SJSA1 (cell line): ENCODE measurements at regions not wholly inside any gene's neighbourhood (a gene's known extent, or its start where the extent isn't known, plus 50 kb on each side); places are given as distances from the start of the nearest gene placed in this dataset.

Source experiments
- DNase-seq, 2 experiments: peaks; one replicate each; pipeline ENCODE4 v3.0.0-alpha.2; 2015 to 2020; ENCODE audit warnings: low spot score in 2 of 2, low read depth in 1 of 2
- H3K27ac ChIP-seq: fragments of 250-450 bp; sonication (Bioruptor Pico); 2 replicates; pipeline ENCODE4 v1.5.1; 2020; ENCODE audit warnings: mild to moderate bottlenecking, moderate library complexity
- H3K27me3 ChIP-seq: fragments of 250-450 bp; sonication (Bioruptor Pico); replicated peaks from 2 replicates; pipeline ENCODE4 v1.5.1; 2020; ENCODE audit warnings: mild to moderate bottlenecking, moderate library complexity
- H3K36me3 ChIP-seq: fragments of 250-450 bp; sonication (Bioruptor Pico); 2 replicates; pipeline ENCODE4 v1.5.1; 2020; ENCODE audit warnings: mild to moderate bottlenecking
- H3K4me1 ChIP-seq: fragments of 250-450 bp; sonication (Bioruptor Pico); replicated peaks from 2 replicates; pipeline ENCODE4 v1.6.1; 2021; ENCODE audit warnings: mild to moderate bottlenecking
- H3K4me3 ChIP-seq: fragments of 250-450 bp; sonication (Bioruptor Pico); 2 replicates; pipeline ENCODE4 v1.5.1; 2020; ENCODE audit warnings: mild to moderate bottlenecking
- H3K9me3 ChIP-seq: fragments of 250-450 bp; sonication (Bioruptor Pico); replicated peaks from 2 replicates; pipeline ENCODE4 v1.5.1; 2020; ENCODE audit warnings: mild to moderate bottlenecking

DNA sequence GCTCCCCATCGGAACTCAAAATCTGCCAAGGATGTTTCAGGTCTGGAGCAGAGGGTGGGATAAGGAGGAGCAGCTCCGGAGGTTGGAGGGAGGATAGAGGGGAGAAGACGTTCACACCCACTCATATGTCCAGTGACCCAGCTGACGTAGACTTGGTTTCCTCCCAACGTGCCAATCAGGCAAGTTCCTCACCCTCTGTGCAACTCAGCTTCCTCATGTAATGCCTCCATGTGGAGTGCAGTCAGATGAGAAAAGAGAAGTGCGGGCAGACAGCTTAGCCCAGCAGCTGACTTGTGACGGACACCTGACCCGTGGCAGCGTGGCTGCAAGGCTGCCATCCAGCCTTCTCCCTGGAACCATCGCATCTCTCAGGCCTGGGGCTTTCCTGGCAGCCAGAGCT is 86.8 kb downstream of the NPTX2 start:
- H3K4me3 ChIP-seq: no peak overlapping the region
- 0 out of 2 replicates have a peak, but pooled peaks cover 5% of the 10 kb centered on the region for H3K27me3 ChIP-seq
- no peaks in the 10 kb centered on the region for H3K36me3 ChIP-seq
- H3K27ac ChIP-seq: no peak overlapping the region
- no peaks in the 10 kb centered on the region for H3K4me1 ChIP-seq
- no peak for DNase-seq
- no peaks in the 10 kb centered on the region for H3K9me3 ChIP-seq

DNA sequence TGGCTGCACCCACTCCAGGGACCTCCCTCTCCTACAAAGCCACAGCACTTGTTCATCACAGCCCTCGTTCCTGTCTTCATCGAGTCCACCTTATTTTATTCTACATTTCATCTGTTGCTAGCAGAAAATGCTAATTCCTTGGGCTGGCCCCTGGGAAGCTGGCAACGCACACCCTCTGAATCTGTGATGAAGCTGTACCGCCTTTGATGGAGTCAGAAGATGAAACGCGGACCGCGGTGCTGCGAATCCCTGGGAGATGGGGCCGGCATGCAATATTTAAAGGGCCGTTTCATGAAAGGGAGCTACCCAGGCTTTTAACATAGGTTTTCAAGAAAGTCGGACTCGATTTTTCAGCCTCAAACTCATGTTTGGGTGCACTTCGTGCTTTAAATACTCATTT is 88.5 kb downstream of the NPTX2 start:
- H3K36me3 ChIP-seq: no peaks in the 10 kb centered on the region
- H3K27ac ChIP-seq: no peak overlapping the region
- no peak overlapping the region for H3K4me3 ChIP-seq
- H3K4me1 ChIP-seq: no peaks in the 10 kb centered on the region
- H3K27me3 ChIP-seq: 0 out of 2 replicates have a peak, but pooled peaks cover 5% of the 10 kb centered on the region
- no peak for DNase-seq
- no peaks in the 10 kb centered on the region for H3K9me3 ChIP-seq

DNA sequence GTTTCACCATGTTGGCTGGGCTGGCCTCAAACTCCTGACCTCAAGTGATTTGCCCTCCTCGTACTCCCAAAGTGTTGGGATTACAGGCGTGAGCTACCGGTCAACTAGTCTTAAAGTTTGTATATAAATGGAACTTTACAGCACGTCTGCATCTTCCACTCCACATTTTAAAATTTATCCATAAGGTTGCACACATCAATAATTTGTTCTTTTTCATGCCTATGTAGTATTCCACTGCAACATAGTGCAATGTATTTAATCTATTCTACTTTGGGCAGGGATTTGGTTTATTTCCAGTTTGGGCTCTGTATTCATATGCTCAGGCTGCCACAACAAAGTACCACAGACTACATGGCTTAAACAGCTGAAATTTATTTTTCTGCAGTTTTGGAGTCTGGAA is 90.0 kb downstream of the NPTX2 start:
- no peak for DNase-seq
- H3K27ac ChIP-seq: no peak overlapping the region

DNA sequence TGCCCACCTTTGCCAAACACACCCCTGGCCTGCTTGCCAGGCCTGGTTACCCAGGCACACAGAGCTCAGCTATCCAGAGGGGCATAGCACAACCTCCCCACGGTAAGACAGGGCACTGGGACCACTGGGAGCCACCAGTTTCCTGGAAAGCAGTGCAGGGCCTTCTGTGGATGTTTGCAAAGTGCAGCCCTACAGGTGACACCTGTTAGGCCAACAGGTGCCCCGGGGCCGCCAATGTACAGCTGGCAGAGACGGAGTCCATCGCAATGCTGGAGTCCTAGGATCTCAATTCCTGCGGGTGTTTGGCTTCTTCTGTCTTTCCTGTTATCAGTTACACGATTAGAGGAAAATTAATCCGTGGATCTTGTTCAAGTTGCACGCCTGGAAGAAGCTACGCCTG is 94.9 kb downstream of the NPTX2 start:
- H3K27ac ChIP-seq: no peak overlapping the region
- DNase-seq: no peak

More for the DNA sequence above, 90.0 kb downstream of the NPTX2 start:
- no peaks in the 10 kb centered on the region for H3K36me3 ChIP-seq
- peaks cover 5% of the 10 kb centered on the region; the same call in 1 of the 2 replicates for H3K27me3 ChIP-seq
- H3K9me3 ChIP-seq: no peaks in the 10 kb centered on the region
- H3K4me1 ChIP-seq: no peaks in the 10 kb centered on the region
- no peak overlapping the region for H3K4me3 ChIP-seq

DNA sequence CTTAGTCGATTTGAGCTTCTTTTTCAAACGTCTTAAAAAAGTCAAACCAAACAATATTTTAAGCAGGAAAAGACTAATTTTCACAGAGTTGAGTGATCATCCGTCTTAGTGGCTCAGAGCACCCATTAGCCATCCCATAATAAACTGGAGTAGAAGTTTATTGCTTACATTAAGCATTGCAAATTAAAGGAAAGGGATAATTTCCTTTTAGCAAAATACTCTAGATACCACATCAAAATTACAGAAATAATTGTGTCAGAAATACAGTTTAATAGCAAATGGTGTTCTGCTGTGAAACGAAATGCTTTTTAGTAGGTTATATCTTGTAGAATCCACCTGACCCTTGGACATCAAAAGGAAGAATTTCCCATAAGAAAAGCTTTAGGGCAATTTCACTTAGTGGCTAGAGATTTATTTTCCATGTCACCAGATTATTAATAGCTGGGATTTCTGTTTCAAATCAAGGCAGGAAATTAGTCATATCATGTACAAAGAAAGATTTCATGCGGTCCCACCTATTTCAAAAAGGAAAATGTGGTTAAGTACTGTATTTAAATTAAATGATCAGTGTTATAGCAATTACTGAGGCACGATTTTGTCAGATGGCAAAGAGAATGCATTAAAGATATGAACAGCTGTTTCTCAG is 96.2 kb downstream of the NPTX2 start:
- Histone ChIP-seq H3K4me1 (no peaks in the 10 kb centered on the region), H3K27me3 (peaks cover 20% of the 10 kb centered on the region), H3K36me3 (no peaks in the 10 kb centered on the region), H3K4me3 (no peak overlapping the region), H3K9me3 (no peaks in the 10 kb centered on the region), H3K27ac (no peak overlapping the region)
- DNase-seq: no peak

More for the DNA sequence above, 94.9 kb downstream of the NPTX2 start:
- Histone ChIP-seq H3K27me3 (peaks cover 16% of the 10 kb centered on the region), H3K36me3 (no peaks in the 10 kb centered on the region), H3K9me3 (no peaks in the 10 kb centered on the region), H3K4me1 (no peaks in the 10 kb centered on the region), H3K4me3 (no peak overlapping the region)

DNA sequence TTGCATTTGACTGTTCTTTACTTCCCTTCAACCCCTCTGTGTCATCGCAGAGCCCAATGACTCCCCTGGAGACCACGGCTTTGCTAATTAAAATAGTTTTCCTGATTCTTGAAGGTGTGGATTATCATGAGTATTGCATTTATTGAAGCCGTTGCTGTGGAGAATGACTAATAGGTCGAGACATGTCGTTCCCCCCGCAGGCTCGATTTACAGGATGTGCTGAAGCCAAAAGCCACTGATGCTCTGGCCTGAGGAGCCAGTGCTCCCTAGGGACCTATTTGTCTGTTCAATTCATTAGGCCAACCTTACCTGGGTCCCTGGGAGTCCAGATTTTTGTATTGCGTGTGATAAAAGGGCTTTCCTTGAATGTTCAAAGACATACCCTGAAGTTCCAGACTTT is 102.3 kb downstream of the NPTX2 start:
- no peaks in the 10 kb centered on the region for H3K36me3 ChIP-seq
- no peak overlapping the region for H3K27ac ChIP-seq
- H3K4me3 ChIP-seq: no peak overlapping the region
- no peaks in the 10 kb centered on the region for H3K9me3 ChIP-seq
- DNase-seq: no peak
- H3K27me3 ChIP-seq: peaks cover 7% of the 10 kb centered on the region
- no peaks in the 10 kb centered on the region for H3K4me1 ChIP-seq

DNA sequence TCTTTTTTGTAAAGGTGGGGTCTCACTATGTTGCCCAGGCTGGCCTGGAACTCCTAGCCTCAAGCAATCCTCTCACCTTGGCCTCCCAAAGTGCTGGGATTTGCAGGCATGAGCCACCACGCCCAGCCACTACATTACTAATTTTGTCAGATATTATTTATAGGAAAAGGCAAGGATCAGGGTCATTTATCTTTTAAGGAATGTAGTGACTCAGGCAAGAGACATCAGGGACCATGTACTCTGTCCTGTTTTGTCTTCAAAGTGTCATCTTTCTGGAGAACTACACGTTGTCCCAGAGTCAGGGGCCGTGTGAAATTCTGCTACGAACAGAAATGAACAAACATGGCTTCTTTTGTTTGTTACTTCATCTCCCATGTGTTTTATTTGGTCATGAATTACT is 105.3 kb downstream of the NPTX2 start:
- H3K27ac ChIP-seq: no peak overlapping the region
- no peak overlapping the region for H3K4me3 ChIP-seq
- no peaks in the 10 kb centered on the region for H3K4me1 ChIP-seq
- H3K9me3 ChIP-seq: no peaks in the 10 kb centered on the region
- no peaks in the 10 kb centered on the region for H3K36me3 ChIP-seq
- peaks cover 6% of the 10 kb centered on the region for H3K27me3 ChIP-seq
- no peak for DNase-seq

DNA sequence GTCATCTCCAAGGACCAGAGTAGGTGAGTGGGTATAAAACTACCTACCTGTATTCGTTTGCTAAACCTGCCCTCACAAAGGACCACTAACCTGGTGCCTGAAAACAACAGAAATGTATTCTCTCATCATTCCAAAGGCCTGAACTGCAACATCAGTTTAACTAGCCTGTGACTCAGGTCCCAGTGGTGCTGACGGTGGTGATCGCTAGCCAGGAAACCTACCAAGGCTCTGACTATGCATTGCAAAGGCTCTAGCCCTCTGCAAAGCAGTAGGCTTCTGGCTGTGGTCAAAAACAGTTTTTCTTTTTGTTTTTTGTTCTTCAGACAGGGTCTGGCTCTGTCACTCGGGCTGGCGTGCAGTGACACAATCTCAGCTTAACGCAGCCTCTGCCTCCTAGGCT is 107.5 kb downstream of the NPTX2 start:
- H3K36me3 ChIP-seq: no peaks in the 10 kb centered on the region
- peaks cover 7% of the 10 kb centered on the region for H3K27me3 ChIP-seq
- no peak overlapping the region for H3K27ac ChIP-seq
- H3K4me3 ChIP-seq: no peak overlapping the region
- H3K4me1 ChIP-seq: no peaks in the 10 kb centered on the region
- H3K9me3 ChIP-seq: no peaks in the 10 kb centered on the region
- DNase-seq: no peak

DNA sequence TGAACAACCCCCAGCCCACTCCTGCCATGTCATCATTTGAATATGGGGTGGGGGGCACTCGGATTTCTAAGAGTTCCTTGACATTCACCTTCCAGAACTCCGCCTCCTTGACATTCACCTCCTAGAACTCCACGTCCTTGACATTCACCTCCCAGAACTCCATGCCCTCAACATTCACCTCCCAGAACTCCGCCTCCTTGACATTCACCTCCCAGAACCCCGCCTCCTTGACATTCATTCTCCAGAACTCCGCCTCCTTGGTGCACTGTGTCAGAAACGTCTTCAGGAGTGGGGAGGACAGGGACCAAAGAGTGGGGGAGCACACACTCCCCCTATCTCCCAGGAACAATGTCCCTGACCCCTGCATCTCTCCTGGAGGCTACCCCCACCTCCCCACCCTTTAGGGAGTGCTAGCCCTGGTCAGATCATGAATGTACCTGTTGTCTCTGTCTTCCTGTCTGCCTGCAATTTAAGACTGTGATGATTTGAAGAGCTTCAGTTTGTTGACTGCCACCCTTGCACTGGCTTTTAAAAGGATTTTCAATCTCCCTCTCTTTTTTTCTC is 110.1 kb downstream of the NPTX2 start:
- Histone ChIP-seq H3K9me3 (no peaks in the 10 kb centered on the region), H3K27ac (no peak overlapping the region), H3K36me3 (no peaks in the 10 kb centered on the region), H3K27me3 (peaks cover 7% of the 10 kb centered on the region), H3K4me1 (no peaks in the 10 kb centered on the region), H3K4me3 (no peak overlapping the region)
- no peak for DNase-seq

DNA sequence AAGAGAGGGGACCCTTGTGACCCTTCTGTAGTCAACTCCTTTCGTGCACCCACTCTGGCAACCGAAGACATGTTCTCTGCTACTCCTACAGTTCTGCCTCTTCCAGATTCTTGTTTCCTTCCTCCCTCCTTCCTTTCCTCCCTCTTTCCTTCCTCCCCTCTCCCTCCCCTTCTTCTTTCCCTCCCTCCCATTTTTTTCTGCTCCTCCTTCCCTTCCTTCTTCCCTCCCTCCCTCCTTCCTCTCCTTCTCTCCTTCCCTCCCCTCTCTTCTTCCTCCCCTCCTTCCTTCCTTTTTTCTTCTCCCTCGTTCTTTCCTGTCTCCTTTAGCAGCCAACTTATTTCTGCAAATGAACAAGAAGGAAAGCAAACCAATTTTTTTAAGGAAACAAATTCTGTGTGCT is 111.5 kb downstream of the NPTX2 start:
- Histone ChIP-seq H3K27ac (no peak overlapping the region), H3K27me3 (peaks cover 4% of the 10 kb centered on the region; the same call in 1 of the 2 replicates), H3K4me3 (no peak overlapping the region), H3K4me1 (no peaks in the 10 kb centered on the region), H3K36me3 (no peaks in the 10 kb centered on the region), H3K9me3 (peaks cover 5% of the 10 kb centered on the region; the same call in 1 of the 2 replicates)
- DNase-seq: no peak

DNA sequence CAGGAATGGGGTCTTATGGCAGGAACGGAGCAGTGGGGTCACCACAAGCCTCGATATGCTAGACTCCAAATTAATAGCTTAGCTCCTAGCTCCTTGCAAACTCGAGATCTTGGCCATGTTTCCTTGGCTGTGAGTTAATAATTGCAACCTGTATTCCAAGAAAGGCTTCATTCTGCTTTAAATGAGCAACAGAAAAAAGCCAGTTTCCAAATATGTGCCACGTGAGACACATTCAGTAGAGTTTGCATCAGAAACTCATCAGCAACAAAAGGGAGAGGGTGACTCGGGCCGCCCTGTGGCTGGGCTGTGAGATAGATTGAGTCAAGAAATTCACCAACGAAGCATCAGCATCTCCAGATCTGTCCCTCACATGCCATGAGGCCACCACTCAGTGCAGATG is 112.0 kb downstream of the NPTX2 start:
- Histone ChIP-seq H3K27me3 (peaks cover 4% of the 10 kb centered on the region; the same call in 1 of the 2 replicates), H3K27ac (no peak overlapping the region), H3K4me3 (no peak overlapping the region), H3K4me1 (no peaks in the 10 kb centered on the region), H3K36me3 (no peaks in the 10 kb centered on the region), H3K9me3 (peaks cover 5% of the 10 kb centered on the region; the same call in 1 of the 2 replicates)
- no peak for DNase-seq

DNA sequence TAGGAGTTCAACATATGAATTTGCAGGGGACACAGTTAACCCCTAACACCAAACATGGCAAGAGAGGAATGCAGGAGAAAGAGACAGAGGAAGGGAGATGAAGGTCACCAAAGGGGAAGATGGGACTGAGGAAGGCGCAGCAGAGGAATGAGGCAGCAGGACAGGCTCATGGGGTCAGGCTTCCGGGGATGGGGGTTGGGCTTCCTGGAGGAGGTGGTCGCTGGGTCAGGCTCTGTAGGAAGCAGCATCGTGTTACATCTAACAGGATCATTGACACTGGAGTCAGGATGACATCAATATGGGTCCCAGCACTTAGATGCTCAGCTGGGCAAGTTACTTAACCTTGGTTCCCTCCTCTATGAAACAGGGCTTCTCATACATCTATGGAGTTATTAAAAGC is 113.2 kb downstream of the NPTX2 start:
- H3K27ac ChIP-seq: no peak overlapping the region
- no peak overlapping the region for H3K4me3 ChIP-seq
- no peak for DNase-seq
- H3K9me3 ChIP-seq: peaks cover 5% of the 10 kb centered on the region; the same call in 1 of the 2 replicates
- no peaks in the 10 kb centered on the region for H3K4me1 ChIP-seq
- H3K36me3 ChIP-seq: no peaks in the 10 kb centered on the region
- H3K27me3 ChIP-seq: peaks cover 4% of the 10 kb centered on the region; the same call in 1 of the 2 replicates

DNA sequence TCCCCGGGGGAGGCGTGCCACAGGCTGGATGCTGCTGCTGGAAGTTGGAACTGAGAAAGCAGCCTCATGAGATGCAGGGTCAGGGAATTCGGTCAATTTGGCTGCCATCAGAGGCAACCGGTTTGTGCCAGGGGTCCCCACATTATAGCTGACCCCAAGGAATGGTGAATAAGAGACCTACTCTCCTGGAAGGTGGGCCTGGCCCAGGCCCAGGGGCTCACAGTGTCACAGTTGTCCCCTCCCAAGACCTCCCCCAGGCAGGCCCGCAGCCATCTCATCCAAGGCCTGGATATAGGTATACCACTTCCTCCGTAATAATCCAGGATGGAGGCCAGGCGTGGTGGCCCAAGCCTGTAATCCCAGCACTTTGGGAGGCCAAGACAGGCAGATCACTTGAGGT is 114.6 kb downstream of the NPTX2 start:
- H3K9me3 ChIP-seq: peaks cover 5% of the 10 kb centered on the region; the same call in 1 of the 2 replicates
- no peak for DNase-seq
- peaks cover 4% of the 10 kb centered on the region; the same call in 1 of the 2 replicates for H3K27me3 ChIP-seq
- H3K27ac ChIP-seq: no peak overlapping the region
- no peak overlapping the region for H3K4me3 ChIP-seq
- H3K4me1 ChIP-seq: no peaks in the 10 kb centered on the region
- H3K36me3 ChIP-seq: no peaks in the 10 kb centered on the region

DNA sequence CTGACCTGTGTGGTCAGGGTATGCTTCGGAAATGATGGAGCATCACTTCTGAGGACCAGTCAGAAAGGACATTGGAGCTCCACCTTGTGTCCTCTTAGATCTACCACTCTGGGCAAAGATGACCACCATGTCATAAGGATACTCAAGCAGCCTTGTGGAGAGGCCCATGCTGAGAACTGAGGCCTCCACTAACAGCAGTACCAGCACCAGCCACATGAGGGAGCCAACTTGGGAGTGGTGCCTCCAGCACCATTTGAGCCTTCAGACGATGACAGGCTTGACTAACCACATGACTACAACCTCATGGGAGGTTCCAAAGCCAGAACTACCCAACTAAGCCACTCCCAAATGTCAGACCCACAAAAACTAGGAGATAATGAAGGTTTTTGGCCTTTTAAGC is 116.0 kb downstream of the NPTX2 start:
- Histone ChIP-seq H3K9me3 (peaks cover 5% of the 10 kb centered on the region; the same call in 1 of the 2 replicates), H3K4me3 (no peak overlapping the region), H3K27ac (no peak overlapping the region), H3K36me3 (no peaks in the 10 kb centered on the region), H3K27me3 (no peaks in the 10 kb centered on the region), H3K4me1 (no peaks in the 10 kb centered on the region)
- peak; percentile 32 to 73 for DNase-seq
